Activated CD8-positive, alpha-beta T cell treated with anti-CD3 and anti-CD28 coated beads for 36 hours (primary cell): ENCODE measurements at regions not wholly inside any gene's neighbourhood (a gene's known extent, or its start where the extent isn't known, plus 50 kb on each side); places are given as distances from the start of the nearest gene placed in this dataset.

Experiments used
- ATAC-seq: fragments of 200-7000 bp; cut with Tn5 transposase; one replicate; pipeline ENCODE4 v1.10.0; 2021; ENCODE audit warnings: mild to moderate bottlenecking, moderate library complexity
- CTCF ChIA-PET: fragments of 350-600 bp; sonication (Branson Sonifier 250); formaldehyde crosslinking; loops from one replicate; lab custom pipeline; 2021; ENCODE audit warnings: antibody characterized with exemption; lab: Charles Lee
- POLR2A ChIA-PET: fragments of 350-600 bp; sonication (Branson Sonifier 250); formaldehyde crosslinking; loops from one replicate; lab custom pipeline; 2021; ENCODE audit warnings: antibody characterized with exemption; lab: Charles Lee
- DNase-seq: peaks from one replicate; pipeline ENCODE4 v3.0.0-alpha.2; 2020
- H3K27ac Mint-ChIP-seq: one replicate; pipeline ENCODE4 v1.8.0; 2021; ENCODE audit warnings: mild to moderate bottlenecking, mixed read lengths
- H3K27me3 Mint-ChIP-seq: one replicate; pipeline ENCODE4 v1.8.0; 2021; ENCODE audit warnings: mixed read lengths
- H3K36me3 Mint-ChIP-seq: one replicate; pipeline ENCODE4 v1.8.0; 2021; ENCODE audit warnings: low read depth, mixed read lengths
- H3K4me1 Mint-ChIP-seq: one replicate; pipeline ENCODE4 v1.8.0; 2021; ENCODE audit warnings: low read depth, mixed read lengths
- H3K4me3 Mint-ChIP-seq: one replicate; pipeline ENCODE4 v1.8.0; 2021; ENCODE audit warnings: mild to moderate bottlenecking, moderate library complexity, mixed read lengths
- H3K9me3 Mint-ChIP-seq: one replicate; pipeline ENCODE4 v1.8.0; 2021; ENCODE audit warnings: mixed read lengths
- intact Hi-C: fragments of 100-400 bp; cut with micrococcal nuclease; formaldehyde crosslinking; loops from one replicate; pipeline ENCODE4 v1.10.0; 2022
- TF ChIP-seq, protein P1 (sequence below): fragments of 200-600 bp; IDR thresholded peaks from one replicate; pipeline ENCODE4 v1.8.0; 2022; ENCODE audit warnings: antibody characterized with exemption, mild to moderate bottlenecking

DNA sequence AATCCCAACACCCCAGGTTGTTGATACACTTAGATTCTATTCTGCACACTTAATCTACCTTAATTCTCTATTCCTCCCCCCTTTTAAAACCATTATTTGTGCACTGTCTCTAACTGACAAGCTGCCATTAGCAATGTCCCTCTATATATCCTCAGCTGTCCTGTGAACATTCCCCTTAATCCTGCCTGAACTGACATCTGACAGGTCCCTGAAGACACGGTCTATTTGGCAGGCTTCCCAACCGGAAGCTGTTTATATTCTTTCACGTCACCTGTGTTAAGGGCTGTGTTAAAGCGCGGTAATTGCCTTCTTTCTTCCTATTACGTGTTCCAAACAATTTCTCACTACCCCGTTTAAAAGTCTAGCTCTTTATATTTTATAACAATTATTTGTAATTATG, 277.3 kb downstream of the CDH9 start:
- Mint-ChIP-seq H3K27ac (no peak overlapping the region), H3K4me1 (no peaks in the 10 kb centered on the region), H3K4me3 (no peak overlapping the region), H3K36me3 (no peaks in the 10 kb centered on the region), H3K27me3 (no peaks in the 10 kb centered on the region), H3K9me3 (peaks cover 13% of the 10 kb centered on the region)
- CTCF ChIA-PET = no interaction called here
- TF ChIP-seq, protein P1, sequence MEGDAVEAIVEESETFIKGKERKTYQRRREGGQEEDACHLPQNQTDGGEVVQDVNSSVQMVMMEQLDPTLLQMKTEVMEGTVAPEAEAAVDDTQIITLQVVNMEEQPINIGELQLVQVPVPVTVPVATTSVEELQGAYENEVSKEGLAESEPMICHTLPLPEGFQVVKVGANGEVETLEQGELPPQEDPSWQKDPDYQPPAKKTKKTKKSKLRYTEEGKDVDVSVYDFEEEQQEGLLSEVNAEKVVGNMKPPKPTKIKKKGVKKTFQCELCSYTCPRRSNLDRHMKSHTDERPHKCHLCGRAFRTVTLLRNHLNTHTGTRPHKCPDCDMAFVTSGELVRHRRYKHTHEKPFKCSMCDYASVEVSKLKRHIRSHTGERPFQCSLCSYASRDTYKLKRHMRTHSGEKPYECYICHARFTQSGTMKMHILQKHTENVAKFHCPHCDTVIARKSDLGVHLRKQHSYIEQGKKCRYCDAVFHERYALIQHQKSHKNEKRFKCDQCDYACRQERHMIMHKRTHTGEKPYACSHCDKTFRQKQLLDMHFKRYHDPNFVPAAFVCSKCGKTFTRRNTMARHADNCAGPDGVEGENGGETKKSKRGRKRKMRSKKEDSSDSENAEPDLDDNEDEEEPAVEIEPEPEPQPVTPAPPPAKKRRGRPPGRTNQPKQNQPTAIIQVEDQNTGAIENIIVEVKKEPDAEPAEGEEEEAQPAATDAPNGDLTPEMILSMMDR = no peak
- ATAC-seq (no peak), DNase-seq (no peak)
- POLR2A ChIA-PET = no interaction called here
- intact Hi-C loops = no loop called here

DNA sequence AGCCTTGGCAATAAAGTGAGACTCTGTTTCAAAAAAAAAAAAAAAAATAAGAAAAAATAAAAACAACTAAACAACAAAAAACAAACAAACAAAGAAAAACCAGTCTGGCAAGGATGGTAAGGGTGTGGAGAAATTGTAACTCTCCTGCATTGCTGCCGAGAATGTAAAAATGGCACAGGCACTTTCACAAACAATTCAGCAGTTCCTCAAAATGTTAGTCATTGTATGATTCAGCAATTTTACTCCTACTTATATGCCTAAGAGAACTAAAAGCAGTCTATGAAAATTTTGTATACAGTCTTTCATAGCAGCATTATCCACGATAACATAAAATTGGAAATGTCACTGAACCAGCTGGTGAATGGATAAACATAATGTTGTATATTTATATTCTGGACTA, 280.4 kb downstream of the CDH9 start:
- TF ChIP-seq, protein P1 = no peak
- intact Hi-C loops = no loop called here
- H3K4me3 Mint-ChIP-seq = no peak overlapping the region
- H3K9me3 Mint-ChIP-seq = peaks cover 14% of the 10 kb centered on the region
- no peaks in the 10 kb centered on the region for H3K36me3 Mint-ChIP-seq
- DNase-seq (no peak), ATAC-seq (no peak)
- ChIA-PET CTCF (interaction anchor here (0.9 kb wide), 1 partner anchor 11 kb away, joined by 4 read pairs; no protein-coding TSS in a partner anchor), POLR2A (no interaction called here)
- H3K27me3 Mint-ChIP-seq = no peaks in the 10 kb centered on the region
- no peaks in the 10 kb centered on the region for H3K4me1 Mint-ChIP-seq
- H3K27ac Mint-ChIP-seq = no peak overlapping the region

DNA sequence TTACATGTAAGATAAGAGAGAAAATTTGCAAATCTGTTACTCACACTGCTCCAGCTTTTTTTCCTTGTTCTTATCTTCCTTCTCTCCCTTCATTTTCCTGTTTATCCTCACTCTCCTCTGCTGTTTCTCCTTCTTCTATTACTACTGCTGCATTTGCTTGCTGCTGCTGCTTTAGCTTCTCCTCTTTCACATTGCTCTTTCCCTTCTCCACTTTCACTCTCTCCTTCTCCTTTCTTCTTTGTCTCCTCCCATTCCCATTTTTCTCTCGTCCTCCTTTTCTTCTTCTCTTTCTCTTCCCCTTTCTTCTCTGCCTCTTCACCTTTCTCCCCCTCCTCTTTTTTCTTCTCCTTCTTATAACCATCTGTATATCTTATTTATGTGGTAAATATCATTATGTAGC, 288.6 kb downstream of the CDH9 start:
- Mint-ChIP-seq H3K27ac (no peak overlapping the region), H3K4me1 (no peaks in the 10 kb centered on the region), H3K4me3 (no peak overlapping the region), H3K9me3 (peaks cover 6% of the 10 kb centered on the region), H3K27me3 (no peaks in the 10 kb centered on the region), H3K36me3 (no peaks in the 10 kb centered on the region)
- POLR2A ChIA-PET = no interaction called here
- intact Hi-C loops = no loop called here
- CTCF ChIA-PET = no interaction called here
- TF ChIP-seq, protein P1 = no peak
- no peak for ATAC-seq
- no peak for DNase-seq

DNA sequence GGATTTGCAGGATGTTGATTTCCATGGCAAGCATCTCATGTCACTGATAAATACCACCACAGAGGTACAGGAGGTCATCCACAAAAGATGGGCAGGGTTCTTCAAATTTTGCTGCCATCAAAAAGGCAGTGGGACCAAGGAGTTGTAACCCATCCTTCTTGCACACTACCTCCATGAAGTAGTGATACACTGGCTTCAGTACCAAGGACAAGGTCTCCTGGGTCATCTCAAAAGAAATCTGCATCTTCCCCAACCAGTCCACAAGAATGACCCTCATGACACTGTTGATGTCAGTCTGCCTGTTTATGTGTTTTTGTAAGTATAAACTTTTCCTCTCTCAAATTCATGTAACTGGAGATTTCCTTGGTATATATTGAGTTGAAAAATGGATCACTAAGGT, 298.2 kb downstream of the CDH9 start:
- Mint-ChIP-seq H3K9me3 (peaks cover 4% of the 10 kb centered on the region), H3K27me3 (no peaks in the 10 kb centered on the region), H3K27ac (no peak overlapping the region), H3K4me3 (no peak overlapping the region), H3K4me1 (no peaks in the 10 kb centered on the region), H3K36me3 (no peaks in the 10 kb centered on the region)
- DNase-seq = no peak
- no peak for ATAC-seq
- CTCF ChIA-PET = no interaction called here
- POLR2A ChIA-PET = no interaction called here
- intact Hi-C loops = no loop called here
- TF ChIP-seq, protein P1 = no peak

DNA sequence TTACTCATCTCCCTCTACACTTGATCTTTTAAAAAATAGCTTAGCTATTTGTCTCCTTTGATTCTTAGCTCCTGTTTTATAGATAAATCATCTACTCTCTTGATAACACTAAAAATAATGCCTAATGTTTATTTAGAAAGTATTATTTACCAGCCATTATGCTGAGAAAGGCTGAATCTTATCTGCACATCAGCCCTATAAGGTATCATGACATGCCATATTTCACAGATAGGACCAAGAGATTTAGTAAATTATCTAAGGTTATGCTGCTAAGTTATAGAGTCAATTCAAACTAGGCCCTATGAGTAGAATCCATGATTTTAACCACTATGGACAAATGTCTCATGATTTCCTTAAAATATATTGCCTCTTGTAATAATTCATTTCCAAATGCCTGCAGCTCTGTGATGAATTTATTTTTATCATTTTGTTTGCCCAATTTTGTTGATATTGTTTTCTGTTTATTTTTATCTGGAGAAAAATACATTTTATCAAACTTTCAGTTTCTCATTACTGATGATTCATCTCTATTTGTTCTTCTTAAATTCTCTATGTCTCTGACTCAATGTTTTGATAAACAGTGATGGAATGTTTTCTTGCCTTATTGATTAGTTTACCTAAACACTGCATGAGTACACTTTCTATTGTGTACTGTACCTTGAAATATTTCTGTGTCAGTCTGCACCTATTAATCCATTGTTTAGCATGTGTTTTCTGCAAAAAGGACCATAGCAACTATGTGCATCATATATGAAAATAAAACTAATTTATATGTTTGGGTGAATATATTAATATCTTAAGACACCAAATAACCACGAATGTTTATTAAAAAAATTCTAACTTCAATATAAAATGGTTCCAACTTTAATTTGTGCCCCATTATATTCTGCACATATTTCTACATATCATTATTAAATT, 300.8 kb downstream of the CDH9 start:
- intact Hi-C loops = no loop called here
- Mint-ChIP-seq H3K4me3 (no peak overlapping the region), H3K36me3 (no peaks in the 10 kb centered on the region), H3K27me3 (no peaks in the 10 kb centered on the region), H3K9me3 (peaks cover 4% of the 10 kb centered on the region), H3K27ac (no peak overlapping the region), H3K4me1 (no peaks in the 10 kb centered on the region)
- DNase-seq (no peak), ATAC-seq (no peak)
- TF ChIP-seq, protein P1 = no peak
- ChIA-PET POLR2A (no interaction called here), CTCF (no interaction called here)
